Psoas muscle (tissue), 7 donors: ENCODE measurements at regions not wholly inside any gene's neighbourhood (a gene's known extent, or its start where the extent isn't known, plus 50 kb on each side); places are given as distances from the start of the nearest gene placed in this dataset.
"Not testable (repeated sequence)": the region's sequence is repeated elsewhere in the genome, so short reads cannot be mapped to it uniquely, and the experiment has no call there.

Experiments used
- ATAC-seq, 4 donors: fragments of 200-7000 bp; cut with Tn5 transposase; one replicate each; pipeline ENCODE4 v1.9.1; 2020; ENCODE audit warnings: moderate library complexity in 3 of 4, mild to moderate bottlenecking in 2 of 4
- DNase-seq, 2 donors: peaks; one replicate each; pipeline ENCODE4 v3.0.0-alpha.2; 2020
- H3K27ac ChIP-seq: fragments of 200-600 bp; one replicate; pipeline ENCODE4 v1.8.0; 2022
- H3K27me3 ChIP-seq, 3 donors: fragments of 200-600 bp in 1 of 3; one replicate each; pipeline versions ENCODE4 v1.6.1 to v1.8.0; 2013 to 2022; ENCODE audit warnings: low read length in 2 of 3, mild to moderate bottlenecking in 2 of 3, moderate library complexity in 1 of 3; ENCODE audit not compliant: insufficient read depth in 3 of 3
- H3K36me3 ChIP-seq, 2 donors: fragments of 200-600 bp in 1 of 2; one replicate each; pipeline versions ENCODE4 v1.6.1 to v1.8.0; 2013 to 2022; ENCODE audit warnings: low read depth in 1 of 2, mild to moderate bottlenecking in 1 of 2, moderate library complexity in 1 of 2; ENCODE audit not compliant: insufficient read depth in 1 of 2
- H3K4me1 ChIP-seq: fragments of 200-600 bp; one replicate; pipeline ENCODE4 v1.8.0; 2022
- H3K4me3 ChIP-seq: fragments of 200-600 bp; one replicate; pipeline ENCODE4 v1.8.0; 2022; ENCODE audit warnings: mild to moderate bottlenecking
- H3K9me3 ChIP-seq: fragments of 200-600 bp; one replicate; pipeline ENCODE4 v1.8.0; 2022
- WGBS, 3 donors: extraction: QIAGEN DNeasy Blood & Tissue Kit; methylation state at CpG; one replicate each; pipeline versions ENCODE4 v1.1.6 to v1.1.7; 2013; 5-methylcytosine and 5-hydroxymethylcytosine counted together
- intact Hi-C, 2 donors: fragments of 100-400 bp; cut with DNase I; formaldehyde crosslinking; loops; one replicate each; pipeline versions ENCODE4 v1.11.0 to v1.14.2; 2022
- TF ChIP-seq, protein P1 (sequence below): fragments of 200-600 bp; IDR thresholded peaks from one replicate; pipeline ENCODE4 v1.8.0; 2022; ENCODE audit warnings: antibody characterized with exemption
- donor health status: healthy with polysubstance abuse.
- donor health status: DM: no; HTN: no; CAD: no; lungs with moderate emphysema.
- donor health status: Bipolar disorder and iron deficiency.
- donor health status: healthy.
- donor health status: DM: yes; HTN: yes; CAD: no.
- donor health status: DM: no; HTN: no; CAD: no.
- donor health status: DM: yes; HTN: yes; CAD: no.

DNA sequence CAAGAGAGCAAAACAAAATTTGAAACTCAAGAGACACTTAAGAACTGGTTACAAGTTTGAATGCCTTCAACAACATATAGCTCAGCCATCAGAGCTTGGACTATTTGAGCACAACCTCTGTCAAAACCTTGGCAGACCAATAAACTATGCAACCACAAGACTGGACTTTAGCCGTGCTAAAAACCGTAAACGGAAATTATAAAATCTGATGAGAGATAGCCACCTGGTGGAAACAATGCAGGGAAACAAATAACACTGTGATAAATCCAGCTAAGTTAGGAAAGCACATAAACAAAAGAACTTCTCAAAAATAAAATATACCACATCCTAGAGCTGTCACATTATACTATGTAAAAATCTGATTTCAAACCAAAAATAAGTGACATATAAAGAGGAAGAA is 1074.2 kb upstream of the NOVA1 start:
- Histone ChIP-seq H3K27ac (no peak overlapping the region), H3K4me3 (no peak overlapping the region), H3K4me1 (no peaks in the 10 kb centered on the region), H3K9me3 (no peaks in the 10 kb centered on the region), H3K27me3 (no peaks in the 10 kb centered on the region), H3K36me3 (no peaks in the 10 kb centered on the region)
- DNase-seq, result no peak
- 64 to 80% (median 69%) methylated on average over 3 of the region's 3 CpGs for WGBS, 3 donors
- TF ChIP-seq, protein P1, sequence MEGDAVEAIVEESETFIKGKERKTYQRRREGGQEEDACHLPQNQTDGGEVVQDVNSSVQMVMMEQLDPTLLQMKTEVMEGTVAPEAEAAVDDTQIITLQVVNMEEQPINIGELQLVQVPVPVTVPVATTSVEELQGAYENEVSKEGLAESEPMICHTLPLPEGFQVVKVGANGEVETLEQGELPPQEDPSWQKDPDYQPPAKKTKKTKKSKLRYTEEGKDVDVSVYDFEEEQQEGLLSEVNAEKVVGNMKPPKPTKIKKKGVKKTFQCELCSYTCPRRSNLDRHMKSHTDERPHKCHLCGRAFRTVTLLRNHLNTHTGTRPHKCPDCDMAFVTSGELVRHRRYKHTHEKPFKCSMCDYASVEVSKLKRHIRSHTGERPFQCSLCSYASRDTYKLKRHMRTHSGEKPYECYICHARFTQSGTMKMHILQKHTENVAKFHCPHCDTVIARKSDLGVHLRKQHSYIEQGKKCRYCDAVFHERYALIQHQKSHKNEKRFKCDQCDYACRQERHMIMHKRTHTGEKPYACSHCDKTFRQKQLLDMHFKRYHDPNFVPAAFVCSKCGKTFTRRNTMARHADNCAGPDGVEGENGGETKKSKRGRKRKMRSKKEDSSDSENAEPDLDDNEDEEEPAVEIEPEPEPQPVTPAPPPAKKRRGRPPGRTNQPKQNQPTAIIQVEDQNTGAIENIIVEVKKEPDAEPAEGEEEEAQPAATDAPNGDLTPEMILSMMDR, result no peak
- intact Hi-C loops, result no loop called here
- ATAC-seq, result no peak

DNA sequence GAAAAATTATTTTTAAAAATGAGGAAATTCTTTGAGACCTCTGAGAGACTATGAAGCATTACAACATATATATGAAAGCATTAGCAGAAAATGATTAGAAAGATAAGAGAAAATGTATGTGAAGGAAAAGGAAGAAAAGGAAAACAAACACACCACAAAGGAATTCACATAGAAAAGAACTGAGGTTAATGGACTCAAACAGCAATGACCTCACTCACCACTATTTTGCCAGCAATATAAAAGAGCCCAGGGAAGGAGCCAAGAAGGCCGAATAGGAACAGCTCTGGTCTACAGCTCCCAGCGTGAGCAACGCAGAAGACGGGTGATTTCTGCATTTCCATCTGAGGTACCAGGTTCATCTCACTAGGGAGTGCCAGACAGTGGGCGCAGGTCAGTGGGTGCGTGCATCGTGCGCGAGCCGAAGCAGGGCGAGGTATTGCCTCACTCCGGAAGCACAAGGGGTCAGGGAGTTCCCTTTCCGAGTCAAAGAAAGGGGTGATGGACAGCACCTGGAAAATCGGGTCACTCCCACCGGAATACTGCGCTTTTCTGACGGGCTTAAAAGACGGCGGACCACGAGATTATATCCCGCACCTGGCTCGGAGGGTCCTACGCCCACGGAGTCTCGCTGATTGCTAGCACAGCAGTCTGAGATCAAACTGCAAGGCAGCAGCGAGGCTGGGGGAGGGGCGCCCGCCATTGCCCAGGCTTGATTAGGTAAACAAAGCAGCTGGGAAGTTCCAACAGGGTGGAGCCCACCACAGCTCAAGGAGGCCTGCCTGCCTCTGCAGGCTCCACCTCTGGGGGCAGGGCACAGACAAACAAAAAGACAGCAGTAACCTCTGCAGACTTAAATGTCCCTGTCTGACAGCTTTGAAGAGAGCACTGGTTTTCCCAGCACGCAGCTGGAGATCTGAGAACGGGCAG is 1075.2 kb upstream of the NOVA1 start:
- H3K27me3 ChIP-seq, H3K4me3 ChIP-seq, ATAC-seq, DNase-seq, intact Hi-C loops, H3K4me1 ChIP-seq, H3K36me3 ChIP-seq, H3K9me3 ChIP-seq, H3K27ac ChIP-seq: not testable (repeated sequence)
- 87 to 90% (median 89%) methylated on average over 23 to 30 of the region's 30 CpGs for WGBS, 3 donors

DNA sequence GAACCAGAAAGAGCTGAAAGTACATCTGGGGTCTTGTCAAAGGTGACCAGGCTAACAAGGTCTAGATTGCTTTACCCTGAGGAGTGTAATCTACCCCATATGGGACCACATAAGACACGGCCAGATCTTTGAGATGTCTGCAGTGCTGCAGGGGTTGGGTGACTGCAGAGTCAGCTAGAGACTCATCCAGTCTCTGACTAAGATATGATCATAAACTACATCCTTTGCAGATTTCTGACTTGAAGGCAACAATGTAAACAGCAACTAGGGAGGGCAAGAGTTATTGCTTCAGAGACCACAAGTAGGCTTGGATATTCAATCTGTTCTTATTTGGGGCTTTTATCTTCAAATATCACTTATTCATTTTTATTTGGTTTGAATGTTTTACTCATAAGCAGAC is 1080.5 kb upstream of the FOXG1 start:
- Histone ChIP-seq H3K36me3 (no peaks in the 10 kb centered on the region), H3K4me3 (no peak overlapping the region), H3K9me3 (no peaks in the 10 kb centered on the region), H3K27me3 (no peaks in the 10 kb centered on the region), H3K4me1 (no peaks in the 10 kb centered on the region), H3K27ac (no peak overlapping the region)
- ATAC-seq (no peak), DNase-seq (no peak)
- WGBS, 3 donors, result 23 to 36% (median 30%) methylated on average over 1 of the region's 1 CpG
- TF ChIP-seq, protein P1, result no peak
- intact Hi-C loops, result no loop called here

DNA sequence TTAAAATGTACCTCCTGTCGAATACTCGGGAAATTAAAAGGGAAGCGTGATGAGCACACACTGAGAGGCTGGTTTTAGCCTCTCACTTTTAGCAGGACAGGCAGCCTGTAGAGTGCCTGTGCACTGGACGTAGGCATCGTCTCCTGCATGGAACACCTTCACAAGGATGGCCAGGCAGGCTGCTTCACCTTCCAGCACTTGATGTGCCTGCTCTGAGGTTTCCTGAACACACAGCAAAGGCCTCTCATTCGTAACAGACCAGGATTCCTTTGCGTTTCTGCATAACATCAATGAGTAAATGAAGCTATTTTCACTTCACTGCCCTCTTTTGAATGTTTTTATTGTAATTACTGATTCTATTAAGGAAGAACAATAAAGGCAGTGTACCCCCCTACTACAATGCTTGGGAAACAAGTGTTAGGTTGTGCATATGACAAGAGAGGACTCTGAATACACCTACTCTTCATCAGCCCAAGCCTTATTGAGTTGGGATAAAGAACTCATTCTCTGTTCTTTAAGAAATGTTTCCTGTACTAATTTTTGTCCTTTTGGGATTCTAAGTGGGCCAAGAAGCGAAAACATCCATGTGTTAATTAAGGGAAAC is 1077.6 kb upstream of the FOXG1 start:
- intact Hi-C loops, result no loop called here
- Histone ChIP-seq H3K36me3 (no peaks in the 10 kb centered on the region), H3K4me1 (no peaks in the 10 kb centered on the region), H3K9me3 (no peaks in the 10 kb centered on the region), H3K27me3 (no peaks in the 10 kb centered on the region), H3K4me3 (no peak overlapping the region), H3K27ac (no peak overlapping the region)
- 86 to 89% (median 88%) methylated on average over 8 of the region's 8 CpGs for WGBS, 3 donors
- no peak for DNase-seq
- no peak for ATAC-seq
- TF ChIP-seq, protein P1, result no peak

DNA sequence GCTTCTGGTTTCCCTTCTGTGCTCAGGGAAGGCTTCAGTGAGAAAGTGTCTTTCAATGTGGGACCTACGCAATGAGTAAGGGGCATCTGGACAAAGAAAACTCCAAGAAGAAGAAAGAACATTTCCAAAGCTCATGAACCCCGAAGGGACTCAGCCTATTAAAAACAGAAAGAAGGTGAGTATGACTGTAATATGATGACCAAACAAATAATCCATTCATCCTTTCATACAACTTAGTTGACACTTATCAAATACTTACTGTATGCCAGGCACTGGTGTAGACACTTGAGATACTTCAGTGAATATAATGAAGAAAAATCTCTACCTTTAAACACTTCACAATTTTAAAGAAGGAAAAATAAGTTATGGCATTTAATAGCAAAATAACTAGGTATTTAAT is 1054.2 kb upstream of the FOXG1 start:
- ATAC-seq (no peak), DNase-seq (no peak)
- 74 to 95% (median 79%) methylated on average over 2 of the region's 2 CpGs for WGBS, 3 donors
- Histone ChIP-seq H3K9me3 (peaks cover 9% of the 10 kb centered on the region), H3K4me1 (no peaks in the 10 kb centered on the region), H3K27me3 (no peaks in the 10 kb centered on the region), H3K4me3 (no peak overlapping the region), H3K27ac (no peak overlapping the region), H3K36me3 (no peaks in the 10 kb centered on the region)
- intact Hi-C loops, result no loop called here
- TF ChIP-seq, protein P1, result no peak
